WERI-Rb-1 (cell line): ENCODE measurements at regions not wholly inside any gene's neighbourhood (a gene's known extent, or its start where the extent isn't known, plus 50 kb on each side); places are given as distances from the start of the nearest gene placed in this dataset.

ENCODE experiments used
- DNase-seq: peaks from one replicate; pipeline ENCODE4 v3.0.0-alpha.2; 2020
- H3K27ac ChIP-seq: fragments of 250-450 bp; sonication (Bioruptor Pico); 2 replicates; pipeline ENCODE4 v1.5.1; 2020; ENCODE audit warnings: mild to moderate bottlenecking, moderate library complexity
- H3K27me3 ChIP-seq: fragments of 250-450 bp; sonication (Bioruptor Pico); 2 replicates; pipeline ENCODE4 v1.5.1; 2021; ENCODE audit warnings: mild to moderate bottlenecking, low read depth, moderate library complexity; ENCODE audit not compliant: insufficient read depth, severe bottlenecking
- H3K36me3 ChIP-seq: fragments of 250-450 bp; sonication (Bioruptor Pico); 2 replicates; pipeline ENCODE4 v1.5.1; 2020; ENCODE audit warnings: mild to moderate bottlenecking, moderate library complexity
- H3K4me3 ChIP-seq: 2 replicates; pipeline ENCODE4 v1.5.1; 2011; ENCODE audit warnings: low read depth, mild to moderate bottlenecking, control low read depth, low read length
- H3K9me3 ChIP-seq: fragments of 250-450 bp; sonication (Bioruptor Pico); 2 replicates; pipeline ENCODE4 v1.5.1; 2021; ENCODE audit warnings: mild to moderate bottlenecking, moderate library complexity; ENCODE audit not compliant: severe bottlenecking
- TF ChIP-seq, protein P1 (sequence below): IDR thresholded peaks from 2 replicates; pipeline ENCODE4 v1.5.1; 2011; ENCODE audit warnings: low read depth, mild to moderate bottlenecking, control low read depth, inconsistent platforms, low read length

DNA sequence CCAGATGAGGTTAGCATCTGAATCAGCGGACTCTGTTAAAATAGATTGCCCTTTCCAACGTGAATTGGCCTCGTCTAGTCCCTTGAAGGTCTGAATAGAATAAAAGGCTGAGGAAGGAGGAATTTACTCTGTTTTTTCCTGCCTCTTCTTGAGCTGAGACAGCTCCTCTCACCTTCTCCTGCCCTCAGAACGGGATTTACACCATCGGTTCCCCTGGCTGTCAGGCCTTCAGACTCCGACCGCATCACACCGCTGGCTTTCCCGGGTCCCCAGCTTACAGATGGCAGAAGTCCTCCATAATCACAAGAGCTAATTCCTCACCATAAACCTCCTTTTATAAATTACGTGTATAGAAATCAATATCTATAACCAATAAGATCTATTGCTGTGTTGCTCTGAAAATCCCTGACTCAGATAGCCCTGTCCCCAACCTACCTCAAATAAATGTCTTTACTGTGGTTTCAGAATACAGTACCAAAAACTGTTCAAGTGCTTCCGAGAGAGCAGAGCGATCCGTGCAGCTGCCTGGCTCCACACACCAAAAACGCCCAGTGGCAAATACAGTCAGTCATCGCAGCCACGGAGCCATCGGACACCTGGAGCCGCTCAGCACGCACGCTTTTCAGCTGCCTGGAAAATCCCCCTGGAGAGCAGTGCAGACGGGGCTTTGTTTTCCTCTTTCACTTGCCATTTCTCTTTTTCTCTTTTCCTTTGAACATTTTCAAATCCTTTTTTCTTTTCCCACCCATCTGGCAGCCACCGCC lies 196.9 kb downstream of the NRP2 start:
- H3K4me3 ChIP-seq: no peak overlapping the region
- H3K27ac ChIP-seq: no peak overlapping the region
- TF ChIP-seq, protein P1, sequence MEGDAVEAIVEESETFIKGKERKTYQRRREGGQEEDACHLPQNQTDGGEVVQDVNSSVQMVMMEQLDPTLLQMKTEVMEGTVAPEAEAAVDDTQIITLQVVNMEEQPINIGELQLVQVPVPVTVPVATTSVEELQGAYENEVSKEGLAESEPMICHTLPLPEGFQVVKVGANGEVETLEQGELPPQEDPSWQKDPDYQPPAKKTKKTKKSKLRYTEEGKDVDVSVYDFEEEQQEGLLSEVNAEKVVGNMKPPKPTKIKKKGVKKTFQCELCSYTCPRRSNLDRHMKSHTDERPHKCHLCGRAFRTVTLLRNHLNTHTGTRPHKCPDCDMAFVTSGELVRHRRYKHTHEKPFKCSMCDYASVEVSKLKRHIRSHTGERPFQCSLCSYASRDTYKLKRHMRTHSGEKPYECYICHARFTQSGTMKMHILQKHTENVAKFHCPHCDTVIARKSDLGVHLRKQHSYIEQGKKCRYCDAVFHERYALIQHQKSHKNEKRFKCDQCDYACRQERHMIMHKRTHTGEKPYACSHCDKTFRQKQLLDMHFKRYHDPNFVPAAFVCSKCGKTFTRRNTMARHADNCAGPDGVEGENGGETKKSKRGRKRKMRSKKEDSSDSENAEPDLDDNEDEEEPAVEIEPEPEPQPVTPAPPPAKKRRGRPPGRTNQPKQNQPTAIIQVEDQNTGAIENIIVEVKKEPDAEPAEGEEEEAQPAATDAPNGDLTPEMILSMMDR: no peak
- no peak for DNase-seq
- H3K27me3 ChIP-seq: no peaks in the 10 kb centered on the region
- H3K36me3 ChIP-seq: no peaks in the 10 kb centered on the region
- H3K9me3 ChIP-seq: peaks cover 2% of the 10 kb centered on the region

DNA sequence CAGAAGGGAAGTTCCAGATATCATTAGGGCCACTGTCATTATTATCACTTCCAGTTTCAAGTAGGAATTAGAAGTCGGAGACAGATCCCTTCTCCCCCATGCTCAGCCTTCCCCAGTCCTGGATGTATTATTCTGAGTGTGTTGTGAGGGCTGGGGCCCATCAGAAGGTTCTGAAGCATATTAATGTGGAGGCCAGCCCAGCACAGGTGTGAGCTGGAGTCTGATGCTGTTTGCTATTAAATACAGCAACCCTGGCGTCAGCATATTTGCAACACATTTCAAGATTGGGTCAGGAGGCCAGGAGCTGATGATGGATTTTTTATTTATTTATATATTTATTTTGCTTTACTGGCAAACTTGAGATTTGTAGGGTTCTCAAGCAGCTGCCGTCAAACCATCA lies 195.2 kb downstream of the NRP2 start:
- Histone ChIP-seq H3K4me3 (no peak overlapping the region), H3K36me3 (no peaks in the 10 kb centered on the region), H3K27me3 (no peaks in the 10 kb centered on the region), H3K27ac (no peak overlapping the region), H3K9me3 (peaks cover 8% of the 10 kb centered on the region)
- DNase-seq: no peak
- TF ChIP-seq, protein P1: no peak

DNA sequence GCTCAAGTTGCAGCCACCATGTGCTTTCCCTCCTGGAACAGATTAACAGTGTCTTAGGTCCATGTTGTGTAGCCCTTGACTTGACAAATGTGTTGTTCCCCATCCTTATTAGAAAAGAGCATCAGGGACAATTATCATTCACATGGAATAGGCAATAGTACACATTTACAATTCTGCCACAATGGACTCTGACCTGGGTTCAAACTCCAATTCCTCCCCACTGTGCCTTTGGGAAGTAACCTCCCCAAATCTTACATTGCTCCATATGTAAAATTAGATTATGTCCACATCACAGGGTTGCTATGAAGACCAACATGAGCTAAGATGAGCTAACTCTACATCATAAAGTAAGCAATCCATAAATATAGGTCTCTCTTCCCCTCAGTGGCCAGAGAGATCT lies 193.8 kb downstream of the NRP2 start:
- no peak overlapping the region for H3K4me3 ChIP-seq
- TF ChIP-seq, protein P1: no peak

DNA sequence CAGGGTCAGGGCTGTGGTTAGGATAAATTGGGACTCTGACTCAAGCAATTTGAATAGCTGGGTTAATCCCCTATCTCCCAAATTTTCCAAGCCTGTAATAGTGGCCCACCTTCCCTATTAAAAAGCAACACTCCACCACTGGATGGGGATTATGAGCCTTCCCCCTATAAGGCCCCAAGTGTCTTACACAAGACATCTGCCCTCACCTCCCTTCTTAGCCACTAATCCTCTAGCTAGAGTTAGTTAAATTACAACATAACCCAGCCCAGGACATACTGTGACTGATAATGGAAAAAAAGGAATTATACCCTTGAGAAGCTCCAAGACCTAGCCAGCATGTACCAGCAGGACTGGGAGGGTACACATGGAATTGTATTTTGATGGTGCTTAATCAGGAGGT lies 190.4 kb downstream of the NRP2 start:
- H3K27me3 ChIP-seq: no peaks in the 10 kb centered on the region
- TF ChIP-seq, protein P1: no peak
- DNase-seq: peak; percentile 24
- H3K4me3 ChIP-seq: no peak overlapping the region
- peaks cover 8% of the 10 kb centered on the region for H3K9me3 ChIP-seq
- no peaks in the 10 kb centered on the region for H3K36me3 ChIP-seq
- no peak overlapping the region for H3K27ac ChIP-seq

More for the DNA sequence above, 193.8 kb downstream of the NRP2 start:
- Histone ChIP-seq H3K36me3 (no peaks in the 10 kb centered on the region), H3K27me3 (no peaks in the 10 kb centered on the region), H3K9me3 (peaks cover 8% of the 10 kb centered on the region), H3K27ac (no peak overlapping the region)
- no peak for DNase-seq

DNA sequence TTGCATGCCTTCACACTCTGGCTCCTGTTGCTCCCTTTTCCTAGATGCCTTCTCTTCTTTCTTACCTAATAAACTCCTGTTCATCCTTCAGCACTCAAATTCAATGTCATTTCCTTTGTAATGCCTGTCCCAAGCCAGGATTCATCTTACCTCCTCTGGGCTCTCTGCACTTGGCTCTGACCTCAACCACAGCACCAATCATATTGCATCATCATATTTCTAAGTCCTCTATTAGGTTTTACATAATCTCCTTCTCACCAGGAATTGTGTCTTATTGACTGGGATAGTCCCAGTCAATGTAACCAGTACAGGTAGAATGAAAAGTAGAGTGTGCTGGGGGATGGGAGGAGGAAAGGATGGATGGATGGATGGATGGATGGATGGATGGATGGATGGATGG lies 187.1 kb downstream of the NRP2 start:
- peaks cover 8% of the 10 kb centered on the region for H3K9me3 ChIP-seq
- no peak overlapping the region for H3K27ac ChIP-seq
- no peaks in the 10 kb centered on the region for H3K36me3 ChIP-seq
- TF ChIP-seq, protein P1: no peak
- H3K4me3 ChIP-seq: no peak overlapping the region
- no peak for DNase-seq
- H3K27me3 ChIP-seq: no peaks in the 10 kb centered on the region
